A673 (cell line): ENCODE measurements at regions not wholly inside any gene's neighbourhood (a gene's known extent, or its start where the extent isn't known, plus 50 kb on each side); places are given as distances from the start of the nearest gene placed in this dataset.

Experiments
- BruUV-seq: library from RNA; stranded (reverse); fragments of 400-500 nt; replicated peaks from 2 replicates; lab custom pipeline; 2021; lab: Mats Ljungman, UMichigan
- CTCF ChIA-PET: fragments of 300-600 bp; sonication (Branson Sonifier 250); formaldehyde crosslinking; loops from one replicate; lab custom pipeline; 2022; ENCODE audit warnings: antibody characterized with exemption; lab: Charles Lee
- POLR2A ChIA-PET: fragments of 300-600 bp; sonication (Branson Sonifier 250); formaldehyde crosslinking; loops from one replicate; lab custom pipeline; 2022; ENCODE audit warnings: antibody characterized with exemption; ENCODE audit not compliant: low non-redundant PET; lab: Charles Lee
- DNase-seq: peaks from one replicate; pipeline ENCODE4 v3.0.0-alpha.2; 2015; ENCODE audit warnings: low spot score
- H3K27ac ChIP-seq: fragments of 200-600 bp; sonication (generic); 2 replicates; pipeline ENCODE4 v1.5.1; 2016; ENCODE audit warnings: mixed run types, low read depth, mild to moderate bottlenecking, mixed read lengths, antibody characterized with exemption, low read length; ENCODE audit not compliant: poor library complexity, severe bottlenecking
- H3K27me3 ChIP-seq: fragments of 200-600 bp; sonication (generic); replicated peaks from 2 replicates; pipeline ENCODE4 v1.6.1; 2017; ENCODE audit warnings: mixed run types, low read depth, mild to moderate bottlenecking, mixed read lengths, antibody characterized with exemption, low read length; ENCODE audit not compliant: insufficient read depth, poor library complexity
- H3K36me3 ChIP-seq: fragments of 200-600 bp; sonication (generic); 2 replicates; pipeline ENCODE4 v1.6.1; 2016; ENCODE audit warnings: mixed run types, mild to moderate bottlenecking, mixed read lengths, antibody characterized with exemption, low read length; ENCODE audit not compliant: insufficient read depth, poor library complexity, severe bottlenecking
- H3K4me1 ChIP-seq: fragments of 200-600 bp; sonication (generic); 2 replicates; pipeline ENCODE4 v1.6.1; 2017; ENCODE audit warnings: mixed run types, mild to moderate bottlenecking, mixed read lengths, antibody characterized with exemption, low read length; ENCODE audit not compliant: insufficient read depth, poor library complexity, severe bottlenecking
- H3K4me3 ChIP-seq: fragments of 200-600 bp; sonication (generic); 2 replicates; pipeline ENCODE4 v1.5.1; 2016; ENCODE audit warnings: low read depth, mixed run types, mild to moderate bottlenecking, mixed read lengths, low read length; ENCODE audit not compliant: poor library complexity, severe bottlenecking
- H3K9me3 ChIP-seq: fragments of 200-600 bp; sonication (generic); 2 replicates; pipeline ENCODE4 v1.6.1; 2016; ENCODE audit warnings: mixed run types, low read depth, mild to moderate bottlenecking, mixed read lengths, antibody characterized with exemption, low read length; ENCODE audit not compliant: poor library complexity, severe bottlenecking
- CTCF ChIP-seq: fragments of 300-800, 200-600 bp; sonication (generic); conservative IDR thresholded peaks from 2 replicates; pipeline ENCODE4 v1.5.1; 2017; ENCODE audit warnings: low read depth, mild to moderate bottlenecking, antibody characterized with exemption, low read length, moderate library complexity, mixed read lengths
- EZH2 ChIP-seq: fragments of 200-600 bp; sonication (generic); IDR thresholded peaks from 2 replicates; pipeline ENCODE4 v1.6.1; 2017; ENCODE audit warnings: borderline replicate concordance, low read depth, mild to moderate bottlenecking, mixed read lengths, antibody characterized with exemption, low read length; ENCODE audit not compliant: poor library complexity, severe bottlenecking
- intact Hi-C: fragments of 100-400 bp; cut with micrococcal nuclease; formaldehyde crosslinking; loops from one replicate; pipeline ENCODE4 v1.10.0; 2022; ENCODE audit not compliant: unreplicated experiment

- ChIA-PET CTCF (no interaction called here), POLR2A (no interaction called here)
- no peaks in the 10 kb centered on the region for H3K27me3 ChIP-seq
- no TSS peak for BruUV-seq
- no peak overlapping the region for H3K27ac ChIP-seq
- H3K9me3 ChIP-seq, result peaks cover 51% of the 10 kb centered on the region
- no peak for DNase-seq
- TF ChIP-seq EZH2, result no peak
- TF ChIP-seq CTCF, result no peak
- no peaks in the 10 kb centered on the region for H3K36me3 ChIP-seq
- H3K4me1 ChIP-seq, result no peaks in the 10 kb centered on the region
- no peak overlapping the region for H3K4me3 ChIP-seq
- intact Hi-C loops, result no loop called here
Observed at GRCh38 chr7:52635021-52635420, 400.4 kb upstream of the POM121L12 start.

GRCh38 chr7:52620849-52621248, 414.6 kb upstream of the POM121L12 start:
- Histone ChIP-seq H3K4me1 (no peaks in the 10 kb centered on the region), H3K4me3 (no peak overlapping the region), H3K27me3 (no peaks in the 10 kb centered on the region), H3K27ac (no peak overlapping the region), H3K36me3 (no peaks in the 10 kb centered on the region), H3K9me3 (peaks cover 26% of the 10 kb centered on the region)
- no peak for DNase-seq
- BruUV-seq, result no TSS peak
- CTCF ChIA-PET, result no interaction called here
- TF ChIP-seq EZH2, result no peak
- no peak for TF ChIP-seq CTCF
- intact Hi-C loops, result no loop called here
- POLR2A ChIA-PET, result no interaction called here

DNA sequence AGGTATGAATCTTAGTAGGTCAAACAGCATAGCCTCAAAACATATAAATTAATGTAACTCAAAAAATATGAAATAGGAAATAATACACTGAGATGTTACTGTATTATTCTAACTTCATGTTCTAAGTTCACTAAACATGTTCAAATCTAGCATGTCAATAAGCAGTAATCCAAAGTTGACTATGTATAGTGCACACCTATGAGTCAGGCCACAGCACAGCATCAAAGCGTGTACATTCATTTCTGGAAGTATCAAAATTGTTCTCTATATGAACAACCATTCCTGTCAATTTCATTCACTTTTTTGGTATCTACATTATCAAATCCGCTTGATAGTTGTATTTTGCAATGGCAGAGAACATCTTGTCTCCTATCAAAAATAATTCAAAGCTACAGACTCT, 418.9 kb upstream of the POM121L12 start:
- no TSS peak for BruUV-seq
- POLR2A ChIA-PET, result no interaction called here
- intact Hi-C loops, result no loop called here

More for the DNA sequence above, 418.9 kb upstream of the POM121L12 start:
- no peak for DNase-seq
- CTCF ChIA-PET, result no interaction called here
- Histone ChIP-seq H3K9me3 (peaks cover 31% of the 10 kb centered on the region), H3K4me1 (no peaks in the 10 kb centered on the region), H3K27ac (no peak overlapping the region), H3K27me3 (no peaks in the 10 kb centered on the region), H3K36me3 (no peaks in the 10 kb centered on the region), H3K4me3 (no peak overlapping the region)
- no peak for TF ChIP-seq CTCF
- TF ChIP-seq EZH2, result no peak
